Spleen (tissue), 7 donors: ENCODE measurements at regions not wholly inside any gene's neighbourhood (a gene's known extent, or its start where the extent isn't known, plus 50 kb on each side); places are given as distances from the start of the nearest gene placed in this dataset.

Experiments used
- POLR2A ChIP-seq, 3 donors: fragments of 450-650 bp; IDR thresholded peaks; one replicate each; pipeline ENCODE4 v1.5.1; 2017; ENCODE audit warnings: antibody characterized with exemption in 3 of 3, mild to moderate bottlenecking in 1 of 3
- TF ChIP-seq, protein P1 (sequence below), 11 experiments: fragments of 200-600 bp in 7 of 11; fragments of 450-650 bp in 4 of 11; sonication (generic) in 4 of 11; IDR thresholded peaks in 8 of 11; conservative IDR thresholded peaks in 3 of 11; 1 replicate in 7 of 11; 2 replicates in 4 of 11; pipeline versions ENCODE4 v1.4.0 to v1.8.0; 2016 to 2021; ENCODE audit warnings: antibody characterized with exemption in 11 of 11, inconsistent platforms in 4 of 11, mild to moderate bottlenecking in 1 of 11
- donor health status: DM: no; HTN: no; CAD: no; lungs with moderate emphysema.
- donor health status: DM: no; HTN: no; CAD: no.
- donor health status: DM: no; HTN: no; CAD: no.

- no peak for TF ChIP-seq POLR2A (IDR thresholded peaks at IDR 0.05)
- TF ChIP-seq, protein P1, sequence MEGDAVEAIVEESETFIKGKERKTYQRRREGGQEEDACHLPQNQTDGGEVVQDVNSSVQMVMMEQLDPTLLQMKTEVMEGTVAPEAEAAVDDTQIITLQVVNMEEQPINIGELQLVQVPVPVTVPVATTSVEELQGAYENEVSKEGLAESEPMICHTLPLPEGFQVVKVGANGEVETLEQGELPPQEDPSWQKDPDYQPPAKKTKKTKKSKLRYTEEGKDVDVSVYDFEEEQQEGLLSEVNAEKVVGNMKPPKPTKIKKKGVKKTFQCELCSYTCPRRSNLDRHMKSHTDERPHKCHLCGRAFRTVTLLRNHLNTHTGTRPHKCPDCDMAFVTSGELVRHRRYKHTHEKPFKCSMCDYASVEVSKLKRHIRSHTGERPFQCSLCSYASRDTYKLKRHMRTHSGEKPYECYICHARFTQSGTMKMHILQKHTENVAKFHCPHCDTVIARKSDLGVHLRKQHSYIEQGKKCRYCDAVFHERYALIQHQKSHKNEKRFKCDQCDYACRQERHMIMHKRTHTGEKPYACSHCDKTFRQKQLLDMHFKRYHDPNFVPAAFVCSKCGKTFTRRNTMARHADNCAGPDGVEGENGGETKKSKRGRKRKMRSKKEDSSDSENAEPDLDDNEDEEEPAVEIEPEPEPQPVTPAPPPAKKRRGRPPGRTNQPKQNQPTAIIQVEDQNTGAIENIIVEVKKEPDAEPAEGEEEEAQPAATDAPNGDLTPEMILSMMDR (IDR thresholded peaks at IDR 0.05 in 8 of 11, conservative IDR thresholded peaks at IDR 0.05 in 3 of 11): no peak
Observed at GRCh38 chr4:114310296-114310925, 288.2 kb upstream of the UGT8 start.
